ENCODE measurements at regions not wholly inside any gene's neighbourhood (a gene's known extent, or its start where the extent isn't known, plus 50 kb on each side); places are given as distances from the start of the nearest gene placed in this dataset.
A peak's percentile ranks its signal among the peaks of the same experiment; 100 is the strongest.

DNA sequence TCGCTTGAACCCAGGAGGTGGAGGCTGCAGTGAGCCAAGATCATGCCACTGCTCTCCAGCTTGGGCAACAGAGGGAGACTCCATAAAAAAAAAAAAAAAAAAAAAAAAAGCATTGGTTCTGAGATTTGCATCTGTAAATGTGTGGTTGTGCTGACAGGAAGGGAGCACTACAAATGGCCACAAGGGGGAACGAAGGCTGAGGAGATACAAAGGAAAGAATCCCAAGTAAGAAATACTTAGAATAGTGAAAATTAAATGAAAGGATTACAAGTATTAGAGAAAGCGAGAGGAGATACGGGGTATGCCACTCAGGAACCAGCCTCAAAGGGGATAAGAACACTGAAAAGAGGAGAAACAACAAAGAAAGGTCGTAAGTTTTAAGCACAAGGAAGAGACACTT, 284.9 kb downstream of the KLF12 start:
- Mint-ChIP-seq H3K36me3 (no peaks in the 10 kb centered on the region), H3K4me1 (peaks cover 33% of the 10 kb centered on the region), H3K4me3 (no peak overlapping the region; the same call in 1 of the 2 replicates), H3K9me3 (no peaks in the 10 kb centered on the region), H3K27ac (peak overlapping the region; percentile 97), H3K27me3 (ENCODE audit: low read depth) (no peaks in the 10 kb centered on the region)
- CTCF ChIA-PET, result interaction anchor here (0.6 to 4.1 kb wide), 15 partner anchors 11 to 1120 kb away, joined by 3 to 31 read pairs (median 4); no protein-coding TSS in a partner anchor
- TF ChIP-seq ERG (CRISPR knock-in tag; IDR thresholded peaks at IDR 0.05) (no peak), ZSCAN18 (CRISPR knock-in tag; IDR thresholded peaks at IDR 0.05) (no peak), ARID4B (CRISPR knock-in tag; IDR thresholded peaks at IDR 0.05; ENCODE audit: borderline replicate concordance) (no peak), ZNF396 (CRISPR knock-in tag; IDR thresholded peaks at IDR 0.05; ENCODE audit: borderline replicate concordance) (no peak)
- TF ChIP-seq, protein P1, sequence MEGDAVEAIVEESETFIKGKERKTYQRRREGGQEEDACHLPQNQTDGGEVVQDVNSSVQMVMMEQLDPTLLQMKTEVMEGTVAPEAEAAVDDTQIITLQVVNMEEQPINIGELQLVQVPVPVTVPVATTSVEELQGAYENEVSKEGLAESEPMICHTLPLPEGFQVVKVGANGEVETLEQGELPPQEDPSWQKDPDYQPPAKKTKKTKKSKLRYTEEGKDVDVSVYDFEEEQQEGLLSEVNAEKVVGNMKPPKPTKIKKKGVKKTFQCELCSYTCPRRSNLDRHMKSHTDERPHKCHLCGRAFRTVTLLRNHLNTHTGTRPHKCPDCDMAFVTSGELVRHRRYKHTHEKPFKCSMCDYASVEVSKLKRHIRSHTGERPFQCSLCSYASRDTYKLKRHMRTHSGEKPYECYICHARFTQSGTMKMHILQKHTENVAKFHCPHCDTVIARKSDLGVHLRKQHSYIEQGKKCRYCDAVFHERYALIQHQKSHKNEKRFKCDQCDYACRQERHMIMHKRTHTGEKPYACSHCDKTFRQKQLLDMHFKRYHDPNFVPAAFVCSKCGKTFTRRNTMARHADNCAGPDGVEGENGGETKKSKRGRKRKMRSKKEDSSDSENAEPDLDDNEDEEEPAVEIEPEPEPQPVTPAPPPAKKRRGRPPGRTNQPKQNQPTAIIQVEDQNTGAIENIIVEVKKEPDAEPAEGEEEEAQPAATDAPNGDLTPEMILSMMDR (IDR thresholded peaks at IDR 0.05), result 0 out of 2 replicates have a peak, but pooled peaks have one; percentile 18
- POLR2A ChIA-PET, result no interaction called here
- DNase-seq (ENCODE audit: low spot score) (peak; percentile 35), ATAC-seq (peak; percentile 94)

DNA sequence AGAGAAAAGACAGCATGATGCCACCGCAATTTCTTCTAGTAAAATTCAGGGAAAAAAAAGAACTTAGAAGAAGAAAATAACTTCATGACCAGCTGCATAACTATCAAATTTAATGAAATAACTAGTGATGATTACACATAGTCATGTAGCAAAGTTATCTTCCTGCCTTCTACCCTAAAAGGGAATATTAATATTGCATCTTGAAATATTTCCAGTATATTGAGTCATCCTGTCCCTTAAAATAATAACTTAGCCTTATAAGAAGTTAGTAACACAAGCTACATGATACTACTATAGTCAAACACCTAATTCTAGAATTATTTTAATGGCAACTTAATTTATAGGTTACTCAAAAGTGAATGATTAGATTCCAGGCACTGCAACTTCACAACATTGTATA, 289.2 kb downstream of the KLF12 start:
- Mint-ChIP-seq H3K4me3 (no peak overlapping the region), H3K27me3 (ENCODE audit: low read depth) (no peaks in the 10 kb centered on the region), H3K27ac (no peak overlapping the region), H3K4me1 (peaks cover 37% of the 10 kb centered on the region), H3K36me3 (no peaks in the 10 kb centered on the region), H3K9me3 (no peaks in the 10 kb centered on the region)
- ATAC-seq, result no peak
- TF ChIP-seq CREB1 (CRISPR knock-in tag; IDR thresholded peaks at IDR 0.05) (no peak), MLX (CRISPR knock-in tag; IDR thresholded peaks at IDR 0.05) (no peak), AFF4 (CRISPR knock-in tag; IDR thresholded peaks at IDR 0.05; ENCODE audit: borderline replicate concordance) (no peak), GRHL2 (CRISPR knock-in tag; IDR thresholded peaks at IDR 0.05; ENCODE audit: insufficient replicate concordance, severe bottlenecking) (no peak), E2F4 (CRISPR knock-in tag; IDR thresholded peaks at IDR 0.05; ENCODE audit: borderline replicate concordance, low read depth) (no peak), OVOL2 (CRISPR knock-in tag; IDR thresholded peaks at IDR 0.05; ENCODE audit: borderline replicate concordance) (no peak), IRF2 (CRISPR knock-in tag; IDR thresholded peaks at IDR 0.05; ENCODE audit: borderline replicate concordance, low read depth) (no peak)
- TF ChIP-seq, protein P2, sequence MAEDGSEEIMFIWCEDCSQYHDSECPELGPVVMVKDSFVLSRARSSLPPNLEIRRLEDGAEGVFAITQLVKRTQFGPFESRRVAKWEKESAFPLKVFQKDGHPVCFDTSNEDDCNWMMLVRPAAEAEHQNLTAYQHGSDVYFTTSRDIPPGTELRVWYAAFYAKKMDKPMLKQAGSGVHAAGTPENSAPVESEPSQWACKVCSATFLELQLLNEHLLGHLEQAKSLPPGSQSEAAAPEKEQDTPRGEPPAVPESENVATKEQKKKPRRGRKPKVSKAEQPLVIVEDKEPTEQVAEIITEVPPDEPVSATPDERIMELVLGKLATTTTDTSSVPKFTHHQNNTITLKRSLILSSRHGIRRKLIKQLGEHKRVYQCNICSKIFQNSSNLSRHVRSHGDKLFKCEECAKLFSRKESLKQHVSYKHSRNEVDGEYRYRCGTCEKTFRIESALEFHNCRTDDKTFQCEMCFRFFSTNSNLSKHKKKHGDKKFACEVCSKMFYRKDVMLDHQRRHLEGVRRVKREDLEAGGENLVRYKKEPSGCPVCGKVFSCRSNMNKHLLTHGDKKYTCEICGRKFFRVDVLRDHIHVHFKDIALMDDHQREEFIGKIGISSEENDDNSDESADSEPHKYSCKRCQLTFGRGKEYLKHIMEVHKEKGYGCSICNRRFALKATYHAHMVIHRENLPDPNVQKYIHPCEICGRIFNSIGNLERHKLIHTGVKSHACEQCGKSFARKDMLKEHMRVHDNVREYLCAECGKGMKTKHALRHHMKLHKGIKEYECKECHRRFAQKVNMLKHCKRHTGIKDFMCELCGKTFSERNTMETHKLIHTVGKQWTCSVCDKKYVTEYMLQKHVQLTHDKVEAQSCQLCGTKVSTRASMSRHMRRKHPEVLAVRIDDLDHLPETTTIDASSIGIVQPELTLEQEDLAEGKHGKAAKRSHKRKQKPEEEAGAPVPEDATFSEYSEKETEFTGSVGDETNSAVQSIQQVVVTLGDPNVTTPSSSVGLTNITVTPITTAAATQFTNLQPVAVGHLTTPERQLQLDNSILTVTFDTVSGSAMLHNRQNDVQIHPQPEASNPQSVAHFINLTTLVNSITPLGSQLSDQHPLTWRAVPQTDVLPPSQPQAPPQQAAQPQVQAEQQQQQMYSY (CRISPR knock-in tag; IDR thresholded peaks at IDR 0.05), result no peak
- POLR2A ChIA-PET, result no interaction called here
- CTCF ChIA-PET, result interaction anchor here (1.0 kb wide), 1 partner anchor 9 kb away, joined by 3 read pairs; no protein-coding TSS in a partner anchor
- no peak for DNase-seq (ENCODE audit: low spot score)

Data from WTC11 (cell line).